GM19438 (cell line): ENCODE measurements at regions not wholly inside any gene's neighbourhood (a gene's known extent, or its start where the extent isn't known, plus 50 kb on each side); places are given as distances from the start of the nearest gene placed in this dataset.

Source experiments
- ATAC-seq: cut with Tn5 transposase; IDR thresholded peaks from one replicate; pipeline ENCODE4 v1.9.1; 2021; ENCODE audit warnings: low read depth; ENCODE audit not compliant: unreplicated experiment

GRCh38 chr6:44657206-44657819 lies 269.8 kb downstream of the CDC5L start:
- no peak for ATAC-seq

DNA sequence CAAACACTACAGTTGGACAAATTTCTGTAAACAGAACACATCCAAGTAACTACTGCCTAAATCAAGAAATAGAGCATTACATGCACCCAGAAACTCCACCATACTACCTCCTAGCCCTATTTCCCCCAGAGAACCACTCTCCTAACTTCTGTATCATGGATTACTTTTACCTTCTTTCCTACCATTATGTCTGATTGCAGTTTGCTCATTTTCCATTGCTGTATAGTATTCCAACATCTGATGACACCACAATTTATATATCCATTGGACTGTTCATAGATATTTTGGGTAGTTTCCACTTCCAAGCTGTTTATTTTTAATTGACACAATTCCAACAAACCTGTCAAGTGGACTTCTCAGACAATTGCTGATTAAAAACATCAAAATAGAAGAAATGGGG lies 271.1 kb downstream of the CDC5L start:
- no peak for ATAC-seq

DNA sequence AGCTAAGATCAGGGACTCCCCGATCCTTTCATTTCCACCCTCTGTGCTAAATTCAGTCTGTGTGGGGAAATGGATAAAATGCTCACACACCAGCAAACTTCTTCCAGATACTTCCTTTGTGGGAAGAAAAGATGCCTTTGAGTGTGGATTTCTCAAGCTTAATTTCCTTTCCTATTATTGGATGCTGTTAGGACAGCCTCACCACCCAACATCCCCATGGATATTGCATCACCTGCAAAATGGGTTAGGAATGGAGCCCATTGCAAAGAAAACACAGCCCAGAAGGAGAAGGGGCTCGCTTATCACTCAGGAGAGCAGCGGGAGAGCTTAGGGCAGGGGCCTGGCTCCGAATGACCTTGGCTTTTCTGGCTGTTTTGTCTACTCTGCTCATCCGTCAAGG lies 272.2 kb downstream of the CDC5L start:
- ATAC-seq: no peak

GRCh38 chr6:44660561-44661220 lies 273.2 kb downstream of the CDC5L start:
- ATAC-seq: no peak

GRCh38 chr6:44661221-44662008 lies 273.9 kb downstream of the CDC5L start:
- ATAC-seq: no peak

DNA sequence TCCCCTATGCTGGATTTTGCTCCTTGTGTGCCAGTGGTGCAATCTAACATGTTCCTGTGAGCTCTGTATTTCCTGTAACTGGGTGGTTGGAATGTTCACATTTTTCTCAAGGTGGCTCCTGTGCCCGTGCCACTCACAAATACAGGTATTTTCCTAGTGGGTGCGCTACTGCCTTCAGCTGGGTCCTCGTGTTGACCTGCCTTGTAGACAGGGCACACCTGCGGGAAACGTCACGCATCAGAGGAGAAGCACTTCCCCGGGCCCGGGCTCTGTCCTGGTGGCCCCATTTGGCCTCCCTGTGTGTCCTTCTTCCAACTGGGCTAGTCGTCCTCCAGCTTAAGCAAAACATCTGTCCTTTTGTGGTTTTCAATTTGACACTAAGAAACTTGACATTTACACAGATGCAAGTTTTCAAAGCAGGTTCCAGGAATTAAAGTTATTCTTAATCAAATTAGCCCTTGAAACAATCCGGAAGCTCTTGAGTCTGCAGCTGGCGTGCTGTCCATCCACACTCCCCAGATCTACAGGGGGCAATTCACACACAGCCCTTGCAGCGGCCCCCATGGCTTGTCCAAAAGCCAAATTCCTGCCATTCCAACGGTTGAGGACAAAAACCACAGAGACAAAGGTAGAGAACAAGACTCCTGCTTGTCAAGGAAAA lies 275.1 kb downstream of the CDC5L start:
- no peak for ATAC-seq

- ATAC-seq: no peak
Observed at GRCh38 chr6:44663860-44664634, 276.5 kb downstream of the CDC5L start.

DNA sequence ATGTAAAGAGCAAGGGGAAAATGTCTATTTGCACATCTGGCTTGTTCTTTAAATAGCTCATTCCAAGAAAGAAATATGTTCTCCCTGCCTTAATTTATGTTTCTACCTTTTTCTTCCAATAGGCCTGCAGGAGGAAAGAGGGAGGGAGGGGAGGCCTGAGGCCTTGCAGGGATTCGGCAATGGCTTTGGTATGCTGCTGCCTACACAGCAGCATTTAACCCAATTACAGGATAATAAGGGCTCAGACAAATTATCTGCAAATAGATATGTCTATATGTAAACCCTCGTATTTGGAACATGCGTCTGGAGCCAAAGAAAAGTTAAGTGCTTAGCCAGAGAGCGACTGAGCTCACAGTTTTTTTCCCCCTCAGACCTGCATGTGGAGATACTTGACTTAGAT lies 277.2 kb downstream of the CDC5L start:
- ATAC-seq: no peak

- no peak for ATAC-seq
Observed at GRCh38 chr6:44665143-44665542, 277.6 kb downstream of the CDC5L start.

- no peak for ATAC-seq
Observed at GRCh38 chr6:44665683-44666082, 278.2 kb downstream of the CDC5L start.

DNA sequence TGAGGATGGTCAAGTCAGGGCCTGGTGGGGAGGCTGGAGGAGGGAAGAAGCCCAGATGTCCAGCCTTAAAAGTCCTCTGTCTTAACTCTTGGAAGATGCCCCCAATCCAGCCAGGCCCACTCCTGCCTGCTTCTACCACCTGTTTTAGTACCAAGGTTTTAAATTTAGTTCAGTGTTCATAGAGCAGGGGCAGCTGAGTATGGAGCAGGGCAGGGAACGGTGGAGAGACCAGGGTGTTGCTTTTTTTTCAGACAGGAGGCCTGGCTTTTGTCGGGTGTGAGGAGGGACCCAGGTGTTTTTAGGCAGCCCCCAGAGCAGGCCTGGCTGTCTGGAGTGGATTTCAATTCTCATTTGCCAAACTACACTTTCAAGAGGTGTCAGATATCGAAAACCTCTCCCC lies 278.8 kb downstream of the CDC5L start:
- ATAC-seq: no peak

DNA sequence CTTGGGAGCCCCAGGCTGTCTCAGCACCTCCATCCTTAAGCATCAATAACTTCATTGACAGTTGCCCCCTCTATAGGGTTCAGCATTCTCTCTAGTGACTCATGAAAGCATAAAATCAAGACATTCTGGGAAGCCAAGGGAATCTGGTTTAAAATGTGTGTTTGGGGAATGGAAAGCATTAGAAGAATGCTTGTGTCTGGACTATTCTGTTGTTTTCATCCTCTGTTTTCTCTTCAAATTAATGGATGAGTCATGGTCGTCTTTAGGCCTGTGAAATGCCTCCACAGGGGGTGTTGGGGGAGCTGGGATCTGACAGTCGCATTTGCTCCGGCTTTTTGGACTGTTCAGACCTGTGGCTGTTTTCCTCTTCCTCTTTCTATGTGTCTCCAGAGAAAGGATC lies 279.7 kb downstream of the CDC5L start:
- no peak for ATAC-seq

DNA sequence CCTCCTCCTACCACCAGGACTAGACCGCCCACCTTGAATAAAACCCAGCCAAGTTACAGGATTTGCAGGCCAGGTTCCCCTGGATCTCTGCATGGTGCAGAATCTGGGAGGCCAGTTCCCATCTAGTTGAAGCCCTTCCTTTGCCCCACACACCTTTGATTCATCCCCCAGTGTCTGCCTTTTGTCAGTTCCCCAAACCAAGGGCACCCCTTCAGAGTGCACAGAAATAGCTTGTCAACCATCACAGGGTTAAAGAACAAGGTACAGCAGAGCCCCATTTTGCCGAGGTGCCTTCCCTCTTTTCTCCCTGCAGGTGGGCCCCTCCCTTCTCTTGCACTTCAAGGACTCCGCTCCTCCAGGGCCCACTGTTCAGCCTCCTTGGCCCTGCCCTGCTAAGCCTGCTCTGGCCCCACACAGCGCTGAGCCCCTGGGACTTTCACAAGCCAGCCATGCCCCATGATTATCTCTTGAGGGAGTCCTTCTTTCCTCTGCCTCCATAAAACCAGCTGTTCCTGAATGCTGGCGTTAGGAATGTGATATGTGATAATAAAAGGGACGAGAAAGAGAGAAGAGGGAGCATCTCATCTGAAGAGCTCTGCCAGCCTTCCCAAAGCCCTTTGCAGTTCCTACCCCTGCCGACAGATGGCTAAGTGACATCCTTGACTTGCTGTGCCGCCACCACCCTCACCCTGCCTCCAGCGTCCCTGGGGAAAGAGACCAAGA lies 280.3 kb downstream of the CDC5L start:
- ATAC-seq: no peak

DNA sequence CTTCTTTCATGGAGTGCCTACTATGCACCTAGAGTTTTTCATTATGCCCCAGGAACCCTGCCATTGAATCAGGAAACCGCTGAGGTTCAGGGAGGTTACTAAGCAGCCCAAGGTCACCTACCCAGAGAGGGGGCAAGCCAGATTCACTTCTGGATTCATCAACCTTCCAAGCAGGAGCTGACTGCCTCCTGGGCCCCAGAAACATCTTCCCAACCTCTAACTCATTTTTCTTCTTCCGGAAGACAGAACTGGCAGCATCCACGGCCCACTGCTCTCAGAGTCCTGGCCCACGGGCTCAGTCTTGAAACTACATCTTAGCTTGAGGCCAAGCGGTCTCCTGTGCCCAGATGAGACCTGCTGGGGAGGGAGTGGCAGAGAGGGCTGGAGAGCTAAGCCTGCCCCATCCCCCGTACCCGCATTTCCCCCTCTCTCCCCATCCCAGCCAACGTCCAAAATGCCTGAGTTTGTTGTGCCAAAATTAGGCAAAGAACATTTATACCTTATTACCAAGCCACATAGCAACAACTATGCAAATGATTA lies 281.0 kb downstream of the CDC5L start:
- ATAC-seq: no peak

DNA sequence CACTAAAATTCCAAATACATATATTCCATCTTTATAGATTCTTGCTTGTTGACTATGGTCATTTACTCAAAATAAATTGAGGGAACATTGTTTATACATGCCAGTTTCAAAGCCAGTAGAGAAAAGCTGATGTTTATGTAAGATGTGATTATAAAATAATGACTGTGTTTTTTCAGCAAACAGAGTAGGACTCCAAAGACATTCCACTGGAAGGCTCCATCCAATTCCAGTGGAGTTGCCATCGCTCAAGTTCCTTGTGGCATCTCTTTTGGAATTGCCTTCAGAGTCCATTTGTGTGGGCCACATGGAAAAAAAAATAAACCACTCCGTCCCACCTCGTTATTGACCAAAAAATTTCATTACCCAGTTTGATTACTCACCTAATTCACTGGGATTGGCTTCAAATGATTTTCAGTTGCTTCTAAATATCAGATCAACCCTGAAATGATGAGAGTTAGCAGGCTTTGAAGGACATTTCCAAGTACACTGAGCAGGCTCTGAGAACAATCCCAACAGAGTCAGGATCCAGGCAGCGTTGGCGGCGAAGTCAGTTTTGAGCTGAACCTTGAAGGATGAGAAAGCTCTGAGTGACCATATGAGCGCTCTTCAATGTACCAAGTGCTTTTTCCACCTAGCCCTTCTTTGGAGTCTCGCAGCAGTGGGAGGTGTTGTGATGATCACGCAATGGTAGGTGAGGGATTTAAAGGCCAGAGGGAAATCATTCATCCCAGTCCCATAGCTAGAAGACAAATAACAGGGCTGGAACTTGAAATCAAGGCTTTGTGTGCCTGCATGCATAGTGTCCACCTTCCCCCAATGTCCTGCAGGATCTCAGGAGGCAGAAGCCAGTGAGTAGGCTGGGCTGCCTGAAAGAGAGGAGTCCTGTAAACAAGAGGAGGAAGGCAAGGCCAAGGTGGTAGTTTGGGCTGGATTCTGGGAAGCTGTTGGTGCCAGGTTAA lies 281.7 kb downstream of the CDC5L start:
- ATAC-seq: no peak

- no peak for ATAC-seq
Observed at GRCh38 chr6:44670146-44670545, 282.6 kb downstream of the CDC5L start.

GRCh38 chr6:44671333-44671732 lies 283.8 kb downstream of the CDC5L start:
- ATAC-seq: no peak

- ATAC-seq: no peak
Observed at GRCh38 chr6:44672086-44672485, 284.6 kb downstream of the CDC5L start.

DNA sequence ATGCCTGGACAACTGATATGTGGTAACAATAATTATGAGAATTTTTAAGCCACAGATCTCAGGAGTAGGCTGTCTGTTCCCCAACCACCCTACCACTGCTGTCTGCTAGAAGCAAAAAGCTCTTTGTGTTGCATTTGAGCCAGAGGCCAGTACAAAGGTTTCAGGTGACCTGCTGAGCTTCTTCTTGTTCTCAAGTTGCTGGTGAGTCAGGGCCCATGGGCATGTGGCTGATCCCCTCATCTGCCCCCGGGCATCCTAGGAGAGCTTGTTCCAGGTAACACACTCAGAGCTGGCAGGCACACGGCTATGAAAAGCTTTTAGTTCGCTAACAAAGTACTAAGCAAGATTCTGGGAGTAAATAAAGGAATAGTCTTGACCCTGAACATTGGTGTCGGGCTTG lies 285.3 kb downstream of the CDC5L start:
- no peak for ATAC-seq
